Right lobe of liver (tissue), 4 donors: ENCODE measurements at regions not wholly inside any gene's neighbourhood (a gene's known extent, or its start where the extent isn't known, plus 50 kb on each side); places are given as distances from the start of the nearest gene placed in this dataset.

Experiments used
- POLR2A ChIP-seq: fragments of 450-650 bp; IDR thresholded peaks from one replicate; pipeline ENCODE4 v1.6.1; 2017; ENCODE audit warnings: antibody characterized with exemption, mild to moderate bottlenecking
- TF ChIP-seq, protein P1 (sequence below), 4 donors: fragments of 200-600 bp in 3 of 4; fragments of 450-650 bp in 1 of 4; IDR thresholded peaks; one replicate each; pipeline versions ENCODE4 v1.5.1 to v1.8.0; 2016 to 2022; ENCODE audit warnings: antibody characterized with exemption in 4 of 4, mild to moderate bottlenecking in 2 of 4
- donor health status: DM: no; HTN: no; CAD: no.
- donor health status: DM: no; HTN: no; CAD: no.
- donor health status: DM: no; HTN: yes; CAD: no.

DNA sequence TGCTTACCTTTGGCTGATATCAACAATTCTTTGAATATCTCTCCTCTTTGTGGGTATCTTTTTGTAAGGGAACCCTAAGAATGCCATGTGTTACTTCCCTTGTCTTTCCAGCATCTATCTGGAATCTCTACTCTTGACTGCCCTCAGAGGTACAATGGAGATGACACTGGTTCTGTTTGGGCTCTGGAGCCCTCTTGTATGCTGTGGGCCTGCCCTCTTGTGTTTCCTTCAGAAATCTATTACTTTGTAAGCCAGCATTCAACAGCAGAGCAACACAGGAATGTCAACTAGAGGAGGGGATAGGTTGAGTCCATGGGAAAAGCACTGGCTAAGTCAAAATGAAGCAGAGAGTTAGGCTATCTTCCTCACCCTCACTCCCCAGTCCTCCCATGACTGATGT is 142.3 kb downstream of the XPNPEP1 start:
- TF ChIP-seq, protein P1, sequence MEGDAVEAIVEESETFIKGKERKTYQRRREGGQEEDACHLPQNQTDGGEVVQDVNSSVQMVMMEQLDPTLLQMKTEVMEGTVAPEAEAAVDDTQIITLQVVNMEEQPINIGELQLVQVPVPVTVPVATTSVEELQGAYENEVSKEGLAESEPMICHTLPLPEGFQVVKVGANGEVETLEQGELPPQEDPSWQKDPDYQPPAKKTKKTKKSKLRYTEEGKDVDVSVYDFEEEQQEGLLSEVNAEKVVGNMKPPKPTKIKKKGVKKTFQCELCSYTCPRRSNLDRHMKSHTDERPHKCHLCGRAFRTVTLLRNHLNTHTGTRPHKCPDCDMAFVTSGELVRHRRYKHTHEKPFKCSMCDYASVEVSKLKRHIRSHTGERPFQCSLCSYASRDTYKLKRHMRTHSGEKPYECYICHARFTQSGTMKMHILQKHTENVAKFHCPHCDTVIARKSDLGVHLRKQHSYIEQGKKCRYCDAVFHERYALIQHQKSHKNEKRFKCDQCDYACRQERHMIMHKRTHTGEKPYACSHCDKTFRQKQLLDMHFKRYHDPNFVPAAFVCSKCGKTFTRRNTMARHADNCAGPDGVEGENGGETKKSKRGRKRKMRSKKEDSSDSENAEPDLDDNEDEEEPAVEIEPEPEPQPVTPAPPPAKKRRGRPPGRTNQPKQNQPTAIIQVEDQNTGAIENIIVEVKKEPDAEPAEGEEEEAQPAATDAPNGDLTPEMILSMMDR (IDR thresholded peaks at IDR 0.05) = no peak
- TF ChIP-seq POLR2A = no peak
